ENCODE measurements at regions not wholly inside any gene's neighbourhood (a gene's known extent, or its start where the extent isn't known, plus 50 kb on each side); places are given as distances from the start of the nearest gene placed in this dataset.

- TF ChIP-seq POLR2A (IDR thresholded peaks at IDR 0.05) (no peak), CTCF (IDR thresholded peaks at IDR 0.05) (no peak)
These were observed 98.0 kb upstream of the FSIP2 start for GRCh38 chr2:185640588-185640987.
